ENCODE measurements at regions not wholly inside any gene's neighbourhood (a gene's known extent, or its start where the extent isn't known, plus 50 kb on each side); places are given as distances from the start of the nearest gene placed in this dataset.
A peak's percentile ranks its signal among the peaks of the same experiment; 100 is the strongest.

DNA sequence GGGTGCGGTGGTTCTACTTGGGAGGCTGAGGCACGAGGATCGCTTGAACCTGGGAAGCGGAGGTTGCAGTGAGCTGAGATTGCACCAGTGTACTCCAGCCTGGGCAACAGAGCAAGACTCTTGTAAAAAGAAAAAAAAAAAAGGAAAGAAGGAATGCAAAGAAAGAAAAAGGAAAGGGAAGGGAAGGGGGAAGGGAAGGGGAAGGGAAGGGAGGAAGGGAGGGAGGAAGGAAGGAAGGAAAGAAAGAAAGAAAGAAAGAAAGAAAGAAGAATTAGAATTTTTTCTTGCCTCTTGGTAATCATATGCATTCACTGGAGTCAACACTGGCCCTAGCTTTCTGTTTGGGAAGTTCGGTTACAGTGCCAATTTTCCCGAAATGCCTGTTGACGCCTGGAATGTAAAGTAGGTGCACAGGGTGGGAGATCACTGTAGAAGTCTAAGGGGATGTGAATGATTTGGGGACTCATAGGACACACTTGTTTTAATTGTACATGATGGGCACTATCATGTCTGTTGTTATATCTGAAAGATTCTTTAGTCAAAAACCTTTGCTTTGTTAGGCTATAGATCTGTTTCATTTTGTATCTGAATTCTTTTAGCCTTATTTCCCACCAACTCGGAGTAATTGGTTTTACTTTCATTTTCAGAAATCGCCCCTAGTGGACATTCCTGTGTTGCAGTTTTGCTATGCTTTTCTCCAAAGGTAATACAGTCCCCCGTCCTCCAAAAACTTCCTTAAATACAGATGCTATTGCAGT lies 59.8 kb upstream of the MORC3 start (continued):
- no peak for TF ChIP-seq JUN (IDR thresholded peaks at IDR 0.05; ENCODE audit: borderline replicate concordance, low read depth, low read length)
- no peak for TF ChIP-seq JUN (CRISPR knock-in tag; IDR thresholded peaks at IDR 0.05; ENCODE audit: borderline replicate concordance)
- TF ChIP-seq DDX20 (tag; IDR thresholded peaks at IDR 0.05; ENCODE audit: low read depth) = no peak
- TF ChIP-seq SMARCE1 (IDR thresholded peaks at IDR 0.05) = 0 out of 2 replicates have a peak, but pooled peaks have one; percentile 33
- no peak for TF ChIP-seq SNIP1 (IDR thresholded peaks at IDR 0.05; ENCODE audit: low read depth)
- 0 out of 4 replicates have a peak, but pooled peaks of 1 of the 2 experiments have one; percentile 69 for TF ChIP-seq ARNT (IDR thresholded peaks at IDR 0.05)
- no peak for TF ChIP-seq ASH1L (IDR thresholded peaks at IDR 0.05; ENCODE audit: borderline replicate concordance, low read depth, partially characterized antibody)
- TF ChIP-seq EP300 (IDR thresholded peaks at IDR 0.05; ENCODE audit: low read length) = peak; percentile 35; the same call in 1 of the 2 replicates
- peak; percentile 34; the same call in 1 of the 2 replicates for TF ChIP-seq NFATC3 (IDR thresholded peaks at IDR 0.05)
- TF ChIP-seq LARP7 (IDR thresholded peaks at IDR 0.05) = 0 out of 2 replicates have a peak, but pooled peaks have one; percentile 69
- TF ChIP-seq MYBL2 (IDR thresholded peaks at IDR 0.05; ENCODE audit: low read depth) = peak; percentile 8; the same call in 1 of the 2 replicates
- no peak for TF ChIP-seq MYBL2 (CRISPR knock-in tag; IDR thresholded peaks at IDR 0.05; ENCODE audit: borderline replicate concordance)
- no peak for TF ChIP-seq ARHGAP35 (IDR thresholded peaks at IDR 0.05; ENCODE audit: partially characterized antibody)
- TF ChIP-seq DPF2 (IDR thresholded peaks at IDR 0.05) = 0 out of 2 replicates have a peak, but pooled peaks have one; percentile 22
- no peak for TF ChIP-seq ARID1B (IDR thresholded peaks at IDR 0.05)
- TF ChIP-seq, protein P1, sequence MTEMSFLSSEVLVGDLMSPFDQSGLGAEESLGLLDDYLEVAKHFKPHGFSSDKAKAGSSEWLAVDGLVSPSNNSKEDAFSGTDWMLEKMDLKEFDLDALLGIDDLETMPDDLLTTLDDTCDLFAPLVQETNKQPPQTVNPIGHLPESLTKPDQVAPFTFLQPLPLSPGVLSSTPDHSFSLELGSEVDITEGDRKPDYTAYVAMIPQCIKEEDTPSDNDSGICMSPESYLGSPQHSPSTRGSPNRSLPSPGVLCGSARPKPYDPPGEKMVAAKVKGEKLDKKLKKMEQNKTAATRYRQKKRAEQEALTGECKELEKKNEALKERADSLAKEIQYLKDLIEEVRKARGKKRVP (CRISPR knock-in tag; IDR thresholded peaks at IDR 0.05) = 0 out of 2 replicates have a peak, but pooled peaks have one; percentile 11
- TF ChIP-seq KDM5B (IDR thresholded peaks at IDR 0.05; ENCODE audit: insufficient replicate concordance, low read depth, low read length) = no peak
- TF ChIP-seq BDP1 (IDR thresholded peaks at IDR 0.05; ENCODE audit: insufficient read depth, insufficient read length) = no peak
- TF ChIP-seq HDAC1 (IDR thresholded peaks at IDR 0.05) = 0 out of 4 replicates have a peak, but pooled peaks of 1 of the 2 experiments have one; percentile 9
- no peak for TF ChIP-seq ZFP30 (CRISPR knock-in tag; IDR thresholded peaks at IDR 0.05; ENCODE audit: borderline replicate concordance)
- no peak for TF ChIP-seq POLR3G (IDR thresholded peaks at IDR 0.05; ENCODE audit: extremely low read depth, insufficient read length, insufficient replicate concordance)
- TF ChIP-seq CBX3 (IDR thresholded peaks at IDR 0.05; ENCODE audit: borderline replicate concordance in 1 of 2, low read length in 2 of 2) = no peak
- no peak for TF ChIP-seq GATAD2A (IDR thresholded peaks at IDR 0.05)

Data from K562 (cell line).